HAP-1 (cell line): ENCODE measurements at regions not wholly inside any gene's neighbourhood (a gene's known extent, or its start where the extent isn't known, plus 50 kb on each side); places are given as distances from the start of the nearest gene placed in this dataset.

Source experiments
- DNase-seq, 2 experiments: peaks; one replicate each; pipeline ENCODE4 v3.0.0-alpha.2; 2016 to 2020; ENCODE audit warnings: low spot score in 2 of 2
- H3K27me3 ChIP-seq: fragments of 250-450 bp; sonication (Bioruptor Pico); 2 replicates; pipeline ENCODE4 v1.5.1; 2020; ENCODE audit warnings: low read depth, mild to moderate bottlenecking, moderate library complexity
- H3K36me3 ChIP-seq: fragments of 250-450 bp; sonication (Bioruptor Pico); replicated peaks from 2 replicates; pipeline ENCODE4 v1.5.1; 2020; ENCODE audit warnings: mild to moderate bottlenecking
- H3K4me1 ChIP-seq: fragments of 250-450 bp; sonication (Bioruptor Pico); 2 replicates; pipeline ENCODE4 v1.5.1; 2020; ENCODE audit warnings: mild to moderate bottlenecking
- H3K4me3 ChIP-seq: fragments of 250-450 bp; sonication (Bioruptor Pico); 2 replicates; pipeline ENCODE4 v1.5.1; 2020; ENCODE audit warnings: mild to moderate bottlenecking, moderate library complexity
- H3K9me3 ChIP-seq: fragments of 250-450 bp; sonication (Bioruptor Pico); 2 replicates; pipeline ENCODE4 v1.5.1; 2020; ENCODE audit warnings: mild to moderate bottlenecking, moderate library complexity
- in situ Hi-C: fragments of 300-500 bp; cut with MboI; formaldehyde crosslinking; loops from 3 replicates; pipeline ENCODE4 v1.14.3; 2020; ENCODE audit warnings: low sequenced_read_pairs, inconsistent platforms, mixed read lengths

GRCh38 chr2:165007161-165007744 is 51.9 kb upstream of the SLC38A11 start:
- Histone ChIP-seq H3K9me3 (no peaks in the 10 kb centered on the region), H3K4me1 (no peaks in the 10 kb centered on the region), H3K4me3 (no peak overlapping the region), H3K36me3 (no peaks in the 10 kb centered on the region), H3K27me3 (peaks cover 2% of the 10 kb centered on the region; the same call in 1 of the 2 replicates)
- in situ Hi-C loops, result loop anchor here (25.0 kb wide), 1 partner anchor 180 kb away; no protein-coding TSS in a partner anchor
- no peak for DNase-seq
